ENCODE measurements at regions not wholly inside any gene's neighbourhood (a gene's known extent, or its start where the extent isn't known, plus 50 kb on each side); places are given as distances from the start of the nearest gene placed in this dataset.

- DNase-seq: no peak
Observed at GRCh38 chr2:117737846-117738245, 76.6 kb upstream of the DDX18 start.

GRCh38 chr2:117738991-117739839, 75.3 kb upstream of the DDX18 start:
- DNase-seq: no peak

- DNase-seq: no peak
Observed at GRCh38 chr2:117745537-117745936, 69.0 kb upstream of the DDX18 start.

GRCh38 chr2:117755768-117756167, 58.7 kb upstream of the DDX18 start:
- DNase-seq: no peak

- DNase-seq: no peak
Observed at GRCh38 chr2:117760916-117761315, 53.6 kb upstream of the DDX18 start.

GRCh38 chr2:117762454-117762853, 52.0 kb upstream of the DDX18 start:
- DNase-seq: no peak

- no peak for DNase-seq
Observed at GRCh38 chr2:117763804-117764203, 50.7 kb upstream of the DDX18 start.
